Parathyroid adenoma (tissue), 2 donors: ENCODE measurements at regions not wholly inside any gene's neighbourhood (a gene's known extent, or its start where the extent isn't known, plus 50 kb on each side); places are given as distances from the start of the nearest gene placed in this dataset.

Experiments used
- H2AFZ ChIP-seq: fragments of 300-600 bp; sonication (generic); one replicate; pipeline ENCODE4 v1.7.0; 2017; ENCODE audit warnings: antibody characterized with exemption, mild to moderate bottlenecking
- H3K27ac ChIP-seq: fragments of 300-600 bp; sonication (generic); one replicate; pipeline ENCODE4 v1.7.0; 2017
- H3K27me3 ChIP-seq: fragments of 300-600 bp; sonication (generic); one replicate; pipeline ENCODE4 v1.7.0; 2017; ENCODE audit warnings: low read length; ENCODE audit not compliant: control insufficient read depth, insufficient read depth
- H3K36me3 ChIP-seq: fragments of 300-600 bp; sonication (generic); one replicate; pipeline ENCODE4 v1.7.0; 2017; ENCODE audit warnings: low read length; ENCODE audit not compliant: control insufficient read depth, insufficient read depth
- H3K4me1 ChIP-seq: fragments of 300-600 bp; sonication (generic); one replicate; pipeline ENCODE4 v1.7.0; 2017; ENCODE audit warnings: control low read depth
- H3K4me2 ChIP-seq: fragments of 300-600 bp; sonication (generic); one replicate; pipeline ENCODE4 v1.7.0; 2017; ENCODE audit warnings: low read length
- H3K4me3 ChIP-seq: fragments of 300-600 bp; sonication (generic); one replicate; pipeline ENCODE4 v1.7.0; 2017; ENCODE audit warnings: low read depth, low read length
- H3K79me2 ChIP-seq: fragments of 300-600 bp; sonication (generic); one replicate; pipeline ENCODE4 v1.7.0; 2017; ENCODE audit warnings: control low read depth
- H3K9ac ChIP-seq: fragments of 300-600 bp; sonication (generic); one replicate; pipeline ENCODE4 v1.7.0; 2017; ENCODE audit warnings: mild to moderate bottlenecking
- H3K9me3 ChIP-seq: fragments of 300-600 bp; sonication (generic); one replicate; pipeline ENCODE4 v1.7.0; 2017; ENCODE audit warnings: low read length; ENCODE audit not compliant: control insufficient read depth
- CTCF ChIP-seq: fragments of 300-600 bp; sonication (generic); IDR thresholded peaks from one replicate; pipeline ENCODE4 v1.7.0; 2017; ENCODE audit warnings: antibody characterized with exemption, mild to moderate bottlenecking
- donor health status: primary hyperparathyroidism.

- H3K36me3 ChIP-seq = no peaks in the 10 kb centered on the region
- no peak overlapping the region for H3K27ac ChIP-seq
- no peak overlapping the region for H3K4me2 ChIP-seq
- H3K4me1 ChIP-seq = no peaks in the 10 kb centered on the region
- no peaks in the 10 kb centered on the region for H3K27me3 ChIP-seq
- no peak overlapping the region for H3K9ac ChIP-seq
- H2AFZ ChIP-seq = no peak overlapping the region
- H3K9me3 ChIP-seq = no peaks in the 10 kb centered on the region
- no peaks in the 10 kb centered on the region for H3K79me2 ChIP-seq
- H3K4me3 ChIP-seq = no peak overlapping the region
- TF ChIP-seq CTCF = no peak
Observed at GRCh38 chr13:68064001-68064770, 834.0 kb upstream of the PCDH9 start.

- H3K36me3 ChIP-seq = no peaks in the 10 kb centered on the region
- H3K4me2 ChIP-seq = no peak overlapping the region
- no peaks in the 10 kb centered on the region for H3K27me3 ChIP-seq
- no peaks in the 10 kb centered on the region for H3K4me1 ChIP-seq
- no peak overlapping the region for H3K4me3 ChIP-seq
- H3K27ac ChIP-seq = no peak overlapping the region
- TF ChIP-seq CTCF = no peak
- H3K9me3 ChIP-seq = no peaks in the 10 kb centered on the region
- H2AFZ ChIP-seq = no peak overlapping the region
- no peaks in the 10 kb centered on the region for H3K79me2 ChIP-seq
- H3K9ac ChIP-seq = no peak overlapping the region
Observed at GRCh38 chr13:68063181-68063580, 833.0 kb upstream of the PCDH9 start.

DNA sequence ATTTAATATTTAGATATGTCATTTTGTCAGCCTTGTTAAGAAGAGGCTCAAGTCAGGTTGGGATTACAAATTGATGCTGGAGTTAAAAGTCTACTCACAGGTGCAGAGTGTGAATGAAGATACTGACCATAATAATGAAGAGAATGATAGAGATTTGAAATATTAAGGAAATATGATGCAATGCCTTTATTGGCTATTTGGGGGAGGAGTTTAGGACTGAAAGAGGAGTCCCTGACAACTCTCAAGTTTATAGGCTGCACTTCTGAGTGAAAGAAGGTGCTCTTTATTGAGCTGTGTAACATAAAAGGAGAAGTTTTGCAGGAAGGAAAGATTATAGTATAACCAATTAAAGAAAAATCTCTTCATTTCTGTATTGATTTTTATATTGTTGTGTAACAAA lies 827.7 kb upstream of the PCDH9 start:
- Histone ChIP-seq H3K79me2 (no peaks in the 10 kb centered on the region), H3K9me3 (no peaks in the 10 kb centered on the region), H3K9ac (no peak overlapping the region), H3K4me1 (no peaks in the 10 kb centered on the region), H2AFZ (no peak overlapping the region), H3K4me3 (no peak overlapping the region), H3K4me2 (no peak overlapping the region), H3K36me3 (no peaks in the 10 kb centered on the region), H3K27me3 (no peaks in the 10 kb centered on the region), H3K27ac (no peak overlapping the region)
- TF ChIP-seq CTCF = no peak

DNA sequence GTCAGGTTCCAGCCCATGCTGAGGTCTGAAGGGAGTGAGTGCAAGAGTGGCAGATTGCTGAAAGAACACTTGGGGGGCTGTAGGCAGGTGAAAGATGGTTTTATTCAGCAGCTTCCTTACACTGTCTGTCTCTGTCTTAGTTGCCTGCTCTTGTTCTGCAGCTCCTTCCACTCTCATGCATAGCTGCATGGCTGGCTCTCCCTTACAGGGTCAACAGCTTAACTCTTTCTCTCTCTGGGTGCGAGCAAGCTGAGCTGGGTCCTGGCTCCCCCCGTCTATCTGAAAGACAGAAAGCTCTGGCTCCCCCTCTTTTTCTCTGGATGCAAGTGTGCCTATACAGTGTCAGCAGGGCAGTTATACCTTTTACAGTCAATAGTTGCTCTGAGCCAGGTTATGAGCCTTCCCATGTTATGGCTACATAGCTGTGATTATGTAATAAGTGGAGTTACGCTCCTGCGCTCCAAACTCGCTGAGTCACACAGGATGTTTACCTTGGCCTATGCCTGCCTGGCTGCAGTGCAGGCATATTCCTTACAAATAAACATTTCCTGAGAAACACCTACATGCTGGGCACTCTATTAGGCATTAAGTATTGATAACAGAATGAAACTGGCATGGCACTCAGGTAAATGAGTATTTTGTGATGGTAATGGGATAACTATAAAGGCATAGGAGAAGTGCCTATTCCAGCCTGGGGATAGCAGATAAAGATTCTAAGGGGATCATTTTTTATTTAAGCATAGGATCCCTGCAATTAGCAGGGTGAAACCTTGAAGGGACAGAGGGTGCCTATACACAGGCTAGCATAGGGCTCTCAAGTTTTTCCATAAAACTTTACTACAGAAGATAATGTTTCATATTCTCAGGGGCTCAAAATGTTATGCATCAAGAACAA lies 826.9 kb upstream of the PCDH9 start:
- Histone ChIP-seq H2AFZ (no peak overlapping the region), H3K79me2 (no peaks in the 10 kb centered on the region), H3K4me3 (no peak overlapping the region), H3K27me3 (no peaks in the 10 kb centered on the region), H3K4me1 (no peaks in the 10 kb centered on the region), H3K9ac (no peak overlapping the region), H3K4me2 (no peak overlapping the region), H3K9me3 (no peaks in the 10 kb centered on the region), H3K36me3 (no peaks in the 10 kb centered on the region), H3K27ac (no peak overlapping the region)
- TF ChIP-seq CTCF = no peak
